H1 (cell line): ENCODE measurements at regions not wholly inside any gene's neighbourhood (a gene's known extent, or its start where the extent isn't known, plus 50 kb on each side); places are given as distances from the start of the nearest gene placed in this dataset.

Experiments
- CTCF ChIA-PET: fragments of 300-600 bp; sonication (Branson Sonifier 250); formaldehyde crosslinking; loops from one replicate; lab custom pipeline; 2021; ENCODE audit not compliant: partially characterized antibody; lab: Charles Lee
- POLR2A ChIA-PET: fragments of 300-600 bp; sonication (Branson Sonifier 250); formaldehyde crosslinking; loops from one replicate; lab custom pipeline; 2021; ENCODE audit warnings: inconsistent platforms; ENCODE audit not compliant: partially characterized antibody; lab: Charles Lee
- DNase-seq, 2 experiments: peaks; one replicate each; pipeline versions ENCODE4 v3.0.0 to v3.0.0-alpha.2; 2010 to 2022; ENCODE audit warnings: low spot score in 2 of 2, low read depth in 1 of 2, mixed read lengths in 1 of 2
- FAIRE-seq: peaks from 2 replicates; lab custom pipeline; 2011; peaks lifted over from hg19 to GRCh38; lab: Jason Lieb, UNC
- H2AFZ ChIP-seq: 2 replicates; pipeline ENCODE4 v1.8.1; 2012; ENCODE audit warnings: low read length, inconsistent platforms
- H2AK5ac ChIP-seq: 2 replicates; pipeline ENCODE4 v1.6.1; 2013; ENCODE audit warnings: low read depth, low read length
- H2BK120ac ChIP-seq: replicated peaks from 2 replicates; pipeline ENCODE3; 2013; ENCODE audit warnings: low read depth, low read length, inconsistent platforms
- H2BK12ac ChIP-seq: 2 replicates; pipeline ENCODE4 v1.6.1; 2013; ENCODE audit warnings: low read depth, low read length
- H2BK15ac ChIP-seq: 2 replicates; pipeline ENCODE4 v1.6.1; 2013; ENCODE audit warnings: low read length
- H2BK20ac ChIP-seq: 2 replicates; pipeline ENCODE4 v1.6.1; 2013; ENCODE audit warnings: low read length
- H2BK5ac ChIP-seq: 2 replicates; pipeline ENCODE4 v1.6.1; 2013; ENCODE audit warnings: low read depth, low read length
- H3K14ac ChIP-seq: 2 replicates; pipeline ENCODE4 v1.6.1; 2013; ENCODE audit warnings: inconsistent platforms; ENCODE audit not compliant: insufficient read length
- H3K18ac ChIP-seq: 2 replicates; pipeline ENCODE4 v1.6.1; 2013; ENCODE audit warnings: low read length; ENCODE audit errors: extremely low read depth
- H3K23ac ChIP-seq: 2 replicates; pipeline ENCODE4 v1.6.1; 2013; ENCODE audit warnings: inconsistent platforms; ENCODE audit not compliant: insufficient read length
- H3K23me2 ChIP-seq: 2 replicates; pipeline ENCODE4 v1.6.1; 2013; ENCODE audit warnings: low read depth, low read length
- H3K27ac ChIP-seq: 2 replicates; pipeline ENCODE4 v1.6.1; 2011; ENCODE audit warnings: low read depth, low read length, inconsistent platforms
- H3K27me3 ChIP-seq, 4 experiments: replicated peaks in 1 of 4; 1 replicate in 1 of 4; 2 replicates in 3 of 4; pipeline versions ENCODE4 v1.6.1 to v1.8.1; 2011 to 2013; ENCODE audit warnings: low read length in 3 of 4, mild to moderate bottlenecking in 3 of 4, inconsistent platforms in 2 of 4, mixed read lengths in 2 of 4, moderate library complexity in 1 of 4; ENCODE audit not compliant: control insufficient read depth in 3 of 4, insufficient read depth in 3 of 4; ENCODE audit errors: extremely low read depth in 1 of 4
- H3K36me3 ChIP-seq, 4 experiments: 2 replicates each; pipeline versions ENCODE4 v1.6.1 to v1.8.1; 2011 to 2013; ENCODE audit warnings: mild to moderate bottlenecking in 4 of 4, low read length in 3 of 4, moderate library complexity in 2 of 4, control low read depth in 1 of 4, inconsistent platforms in 1 of 4; ENCODE audit not compliant: insufficient read depth in 4 of 4, control insufficient read depth in 2 of 4
- H3K4ac ChIP-seq: replicated peaks from 2 replicates; pipeline ENCODE3; 2013; ENCODE audit warnings: low read length, low read depth, mixed read lengths, inconsistent platforms; ENCODE audit not compliant: insufficient read length
- H3K4me1 ChIP-seq, 4 experiments: replicated peaks in 1 of 4; 1 replicate in 1 of 4; 2 replicates in 3 of 4; pipeline versions ENCODE4 v1.6.1 to v1.8.1; 2011 to 2013; ENCODE audit warnings: low read length in 3 of 4, inconsistent platforms in 2 of 4, mixed read lengths in 1 of 4; ENCODE audit not compliant: insufficient read depth in 4 of 4, control insufficient read depth in 3 of 4
- H3K4me2 ChIP-seq, 2 experiments: 2 replicates each; pipeline versions ENCODE4 v1.6.1 to v1.8.1; 2011 to 2013; ENCODE audit warnings: low read depth in 2 of 2, low read length in 2 of 2, control low read depth in 1 of 2, inconsistent platforms in 1 of 2, mild to moderate bottlenecking in 1 of 2; ENCODE audit not compliant: insufficient read depth in 1 of 2
- H3K4me3 ChIP-seq, 4 experiments: fragments of 200-600, 300-600 bp in 1 of 4; sonication (generic), shearing (Covaris generic), sonication (Bioruptor Twin) in 1 of 4; 2 replicates each; pipeline versions ENCODE4 v1.5.1 to v1.8.1; 2011 to 2016; ENCODE audit warnings: low read length in 4 of 4, low read depth in 3 of 4, control low read depth in 2 of 4, inconsistent platforms in 2 of 4, mild to moderate bottlenecking in 2 of 4, mixed read lengths in 1 of 4, moderate library complexity in 1 of 4; ENCODE audit not compliant: insufficient read depth in 2 of 4; ENCODE audit errors: extremely low read depth in 1 of 4
- H3K56ac ChIP-seq: replicated peaks from 2 replicates; pipeline ENCODE3; 2013; ENCODE audit warnings: low read depth, mild to moderate bottlenecking, mixed read lengths, low read length, inconsistent platforms; ENCODE audit not compliant: insufficient read length
- H3K79me1 ChIP-seq: 2 replicates; pipeline ENCODE4 v1.6.1; 2013; ENCODE audit warnings: low read depth, low read length, control low read depth
- H3K79me2 ChIP-seq, 2 experiments: 2 replicates each; pipeline versions ENCODE4 v1.6.1 to v1.8.1; 2012 to 2013; ENCODE audit warnings: low read length in 2 of 2, mild to moderate bottlenecking in 2 of 2, inconsistent platforms in 1 of 2; ENCODE audit not compliant: insufficient read depth in 2 of 2, control insufficient read depth in 1 of 2
- H3K9ac ChIP-seq, 4 experiments: replicated peaks in 1 of 4; 1 replicate in 1 of 4; 2 replicates in 3 of 4; pipeline versions ENCODE4 v1.6.1 to v1.8.1; 2011 to 2013; ENCODE audit warnings: low read depth in 3 of 4, low read length in 3 of 4, control low read depth in 2 of 4, mild to moderate bottlenecking in 2 of 4, moderate library complexity in 2 of 4, inconsistent platforms in 1 of 4; ENCODE audit errors: extremely low read depth in 1 of 4
- H3K9me3 ChIP-seq, 2 experiments: 2 replicates each; pipeline versions ENCODE4 v1.6.1 to v1.8.1; 2012 to 2013; ENCODE audit warnings: mild to moderate bottlenecking in 2 of 2, moderate library complexity in 2 of 2, control low read depth in 1 of 2, inconsistent platforms in 1 of 2, low read depth in 1 of 2, low read length in 1 of 2, mixed read lengths in 1 of 2; ENCODE audit not compliant: insufficient read depth in 2 of 2
- H4K20me1 ChIP-seq, 2 experiments: replicated peaks in 1 of 2; 2 replicates each; pipeline versions ENCODE3 to v1.8.1; 2011 to 2013; ENCODE audit warnings: inconsistent platforms in 2 of 2, low read length in 2 of 2, mild to moderate bottlenecking in 1 of 2; ENCODE audit not compliant: insufficient read depth in 2 of 2, control insufficient read depth in 1 of 2
- H4K5ac ChIP-seq: 2 replicates; pipeline ENCODE4 v1.6.1; 2013; ENCODE audit warnings: low read length, low read depth, mixed read lengths, inconsistent platforms; ENCODE audit not compliant: insufficient read length
- H4K8ac ChIP-seq: 2 replicates; pipeline ENCODE4 v1.8.0; 2013; ENCODE audit warnings: mild to moderate bottlenecking, moderate library complexity, low read length, inconsistent platforms; ENCODE audit not compliant: insufficient read depth; ENCODE audit errors: extremely low read depth
- H4K91ac ChIP-seq: replicated peaks from 2 replicates; pipeline ENCODE3; 2013; ENCODE audit warnings: low read length, mixed read lengths, inconsistent platforms; ENCODE audit not compliant: insufficient read length
- CBX8 ChIP-seq: fragments of 300-800, 300-1000 bp; sonication (generic); IDR thresholded peaks from 2 replicates; pipeline ENCODE4 v1.7.1; 2016; ENCODE audit warnings: low read depth, low read length, borderline replicate concordance
- CEBPB ChIP-seq: IDR thresholded peaks from 2 replicates; pipeline ENCODE4 v1.6.1; 2012; ENCODE audit warnings: low read depth, low read length
- NANOG ChIP-seq: IDR thresholded peaks from 2 replicates; pipeline ENCODE4 v1.6.1; 2011; ENCODE audit warnings: low read length, low read depth, mild to moderate bottlenecking, inconsistent platforms; ENCODE audit not compliant: insufficient read depth, poor library complexity, severe bottlenecking
- PHF8 ChIP-seq: fragments of 200-600 bp; sonication (generic); conservative IDR thresholded peaks from 2 replicates; pipeline ENCODE4 v1.7.1; 2012; ENCODE audit warnings: low read depth, mild to moderate bottlenecking, inconsistent platforms, low read length, moderate library complexity
- POLR2A ChIP-seq, 2 experiments: IDR thresholded peaks; 1 replicate in 1 of 2; 2 replicates in 1 of 2; pipeline ENCODE4 v1.6.1; 2011; ENCODE audit warnings: low read depth in 2 of 2, low read length in 2 of 2, mild to moderate bottlenecking in 2 of 2; ENCODE audit errors: control extremely low read depth in 1 of 2
- POU5F1 ChIP-seq: IDR thresholded peaks from 2 replicates; pipeline ENCODE4 v1.6.1; 2011; ENCODE audit warnings: low read depth, mild to moderate bottlenecking, low read length, moderate library complexity
- RXRA ChIP-seq: IDR thresholded peaks from 2 replicates; pipeline ENCODE4 v1.6.1; 2011; ENCODE audit warnings: low read depth, mild to moderate bottlenecking, low read length, moderate library complexity; ENCODE audit not compliant: insufficient read depth
- SIN3A ChIP-seq, 2 experiments: IDR thresholded peaks in 1 of 2; conservative IDR thresholded peaks in 1 of 2; 2 replicates each; pipeline ENCODE4 v1.6.1; 2011 to 2012; ENCODE audit warnings: low read length in 2 of 2, improper control_type of control experiment in 1 of 2, low read depth in 1 of 2, mild to moderate bottlenecking in 1 of 2
- SIX5 ChIP-seq: IDR thresholded peaks from 2 replicates; pipeline ENCODE4 v1.6.1; 2011; ENCODE audit warnings: mild to moderate bottlenecking, low read depth, low read length
- SRF ChIP-seq: IDR thresholded peaks from 2 replicates; pipeline ENCODE4 v1.6.1; 2011; ENCODE audit warnings: mild to moderate bottlenecking, low read depth, low read length, moderate library complexity

DNA sequence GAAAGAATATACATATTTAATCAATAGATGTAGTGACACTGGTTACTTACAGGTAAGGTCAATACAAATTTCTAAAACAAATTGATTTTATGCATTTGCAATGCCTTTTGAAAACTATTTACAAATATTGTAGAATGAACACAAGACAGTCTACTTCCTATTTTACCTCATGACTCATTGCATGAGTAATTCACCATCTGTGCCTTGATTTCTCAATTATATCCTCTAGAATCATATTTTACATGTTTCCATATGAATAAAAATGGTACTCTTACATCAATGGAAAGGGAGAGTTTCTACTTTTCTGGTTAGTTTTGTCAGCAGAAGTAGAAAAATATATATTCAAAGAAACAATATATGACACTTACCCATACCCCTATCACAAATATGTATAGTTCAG lies 203.8 kb upstream of the CDH7 start:
- Histone ChIP-seq H4K20me1 (no peaks in the 10 kb centered on the region), H3K4me2 (no peak overlapping the region), H3K9ac (no peak overlapping the region), H3K27ac (no peak overlapping the region), H3K56ac (no peak overlapping the region), H2BK5ac (no peak overlapping the region), H3K79me2 (no peaks in the 10 kb centered on the region), H2AFZ (no peak overlapping the region), H3K4me1 (no peaks in the 10 kb centered on the region), H3K23ac (no peak overlapping the region), H2AK5ac (no peak overlapping the region), H2BK20ac (no peak overlapping the region), H3K9me3 (no peaks in the 10 kb centered on the region), H3K79me1 (no peaks in the 10 kb centered on the region), H3K23me2 (no peaks in the 10 kb centered on the region), H3K36me3 (no peaks in the 10 kb centered on the region), H4K8ac (no peak overlapping the region), H2BK15ac (no peak overlapping the region), H3K4me3 (no peak overlapping the region), H3K27me3 (no peaks in the 10 kb centered on the region), H3K14ac (no peak overlapping the region), H4K91ac (no peak overlapping the region), H3K4ac (no peak overlapping the region), H2BK120ac (no peak overlapping the region), H2BK12ac (no peak overlapping the region), H4K5ac (no peak overlapping the region), H3K18ac (no peak overlapping the region)
- ChIA-PET CTCF (no interaction called here), POLR2A (no interaction called here)
- DNase-seq (no peak), FAIRE-seq (no peak)
- TF ChIP-seq SIX5 (no peak), CBX8 (no peak), NANOG (no peak), RXRA (no peak), SRF (no peak), SIN3A (conservative IDR thresholded peaks at IDR 0.05 in 1 of 2, IDR thresholded peaks at IDR 0.05 in 1 of 2; ENCODE audit: low read depth in 1 of 2, low read length in 2 of 2) (no peak), POLR2A (IDR thresholded peaks at IDR 0.05; ENCODE audit: control extremely low read depth in 1 of 2, low read depth in 2 of 2, low read length in 2 of 2) (no peak), CEBPB (no peak), PHF8 (no peak), POU5F1 (no peak)
